Body of pancreas (tissue), 4 donors: ENCODE measurements at regions not wholly inside any gene's neighbourhood (a gene's known extent, or its start where the extent isn't known, plus 50 kb on each side); places are given as distances from the start of the nearest gene placed in this dataset.

Experiments
- ATAC-seq: fragments of 150-250 bp; one replicate; pipeline ENCODE4 v1.9.1; 2016
- DNase-seq, 4 donors: peaks; one replicate each; pipeline ENCODE4 v3.0.0-alpha.2; 2019
- H3K27ac ChIP-seq, 4 donors: fragments of 200-600 bp; sonication (generic); 1 replicate in 3 of 4; 2 replicates in 1 of 4; pipeline versions ENCODE4 v1.5.1 to v1.6.1; 2016 to 2019; ENCODE audit warnings: mild to moderate bottlenecking in 1 of 4, mixed read lengths in 1 of 4, moderate library complexity in 1 of 4
- H3K27me3 ChIP-seq, 2 donors: fragments of 200-600 bp; sonication (generic); one replicate each; pipeline ENCODE4 v1.6.0; 2016; ENCODE audit warnings: mild to moderate bottlenecking in 1 of 2
- H3K36me3 ChIP-seq, 2 donors: fragments of 200-600 bp; sonication (generic); replicated peaks in 1 of 2; 2 replicates each; pipeline ENCODE4 v1.5.1; 2016; ENCODE audit warnings: low read depth in 2 of 2; ENCODE audit not compliant: insufficient read depth in 1 of 2
- H3K4me1 ChIP-seq: fragments of 200-600 bp; sonication (generic); one replicate; pipeline ENCODE4 v1.6.0; 2016
- H3K4me3 ChIP-seq, 2 donors: fragments of 200-600 bp; sonication (generic); 1 replicate in 1 of 2; 2 replicates in 1 of 2; pipeline ENCODE4 v1.5.1; 2016 to 2019
- H3K9me3 ChIP-seq, 3 donors: fragments of 200-600 bp; sonication (generic); 1 replicate in 2 of 3; 2 replicates in 1 of 3; pipeline ENCODE4 v1.5.1; 2016
- CTCF ChIP-seq, 7 experiments: fragments of 450-650 bp in 4 of 7; fragments of 200-600 bp in 3 of 7; sonication (generic) in 3 of 7; IDR thresholded peaks; one replicate each; pipeline ENCODE4 v1.5.1; 2016 to 2019; ENCODE audit warnings: antibody characterized with exemption in 7 of 7
- POLR2A ChIP-seq, 3 donors: fragments of 450-650 bp; IDR thresholded peaks; one replicate each; pipeline ENCODE4 v1.6.1; 2016; ENCODE audit warnings: antibody characterized with exemption in 3 of 3, mild to moderate bottlenecking in 2 of 3
- WGBS, 2 donors: methylation state at CpG; one replicate each; pipeline ENCODE4 v1.1.5; 2017; 5-methylcytosine and 5-hydroxymethylcytosine counted together
- intact Hi-C: fragments of 100-400 bp; cut with DNase I; formaldehyde crosslinking; loops from one replicate; pipeline ENCODE4 v1.15.1; 2023

GRCh38 chr6:51299621-51300380 lies 481.1 kb downstream of the TFAP2B start:
- TF ChIP-seq CTCF (IDR thresholded peaks at IDR 0.05): no peak
- TF ChIP-seq POLR2A (IDR thresholded peaks at IDR 0.05): no peak
- 58 to 75% methylated on average over 3 of the region's 3 CpGs for WGBS, 2 donors
- Histone ChIP-seq H3K4me1 (no peaks in the 10 kb centered on the region), H3K27me3 (no peaks in the 10 kb centered on the region), H3K36me3 (no peaks in the 10 kb centered on the region), H3K9me3 (no peaks in the 10 kb centered on the region), H3K4me3 (no peak overlapping the region), H3K27ac (no peak overlapping the region)
- DNase-seq (no peak), ATAC-seq (no peak)
- intact Hi-C loops: no loop called here

- Histone ChIP-seq H3K36me3 (no peaks in the 10 kb centered on the region), H3K27ac (no peak overlapping the region)
- TF ChIP-seq POLR2A (IDR thresholded peaks at IDR 0.05) (no peak), CTCF (IDR thresholded peaks at IDR 0.05) (no peak)
Measured at GRCh38 chr6:51300510-51300909, 481.8 kb downstream of the TFAP2B start.

DNA sequence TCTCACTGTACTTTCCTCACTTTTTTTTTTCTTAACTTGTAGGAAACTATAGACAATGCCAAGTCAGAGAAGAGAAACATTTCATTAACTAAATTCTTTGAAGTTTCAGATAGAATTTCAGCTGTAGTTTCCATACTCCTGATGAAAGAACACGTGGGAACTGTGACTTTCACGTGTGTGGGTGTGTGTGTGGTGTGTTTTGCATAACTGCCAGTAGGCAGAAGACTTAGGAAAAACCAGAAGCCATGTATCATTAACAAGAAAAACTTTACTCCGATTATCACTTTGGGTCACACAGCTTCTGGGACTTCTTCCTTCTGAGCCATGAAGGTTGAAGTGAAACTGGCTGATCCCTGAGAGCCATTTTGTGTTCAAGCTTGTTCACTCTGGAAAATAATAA lies 483.3 kb downstream of the TFAP2B start:
- H3K4me3 ChIP-seq: no peak overlapping the region
- ATAC-seq (no peak), DNase-seq (no peak)
- intact Hi-C loops: no loop called here
- TF ChIP-seq POLR2A (IDR thresholded peaks at IDR 0.05) (no peak), CTCF (IDR thresholded peaks at IDR 0.05) (no peak)
- no peaks in the 10 kb centered on the region for H3K36me3 ChIP-seq
- WGBS, 2 donors: 19 to 36% methylated on average over 3 of the region's 3 CpGs
- H3K4me1 ChIP-seq: no peaks in the 10 kb centered on the region
- no peaks in the 10 kb centered on the region for H3K9me3 ChIP-seq
- no peak overlapping the region for H3K27ac ChIP-seq
- H3K27me3 ChIP-seq: no peaks in the 10 kb centered on the region

More at GRCh38 chr6:51300510-51300909, 481.8 kb downstream of the TFAP2B start:
- Histone ChIP-seq H3K27me3 (no peaks in the 10 kb centered on the region), H3K9me3 (no peaks in the 10 kb centered on the region), H3K4me3 (no peak overlapping the region), H3K4me1 (no peaks in the 10 kb centered on the region)
- DNase-seq (no peak), ATAC-seq (no peak)
- intact Hi-C loops: no loop called here

DNA sequence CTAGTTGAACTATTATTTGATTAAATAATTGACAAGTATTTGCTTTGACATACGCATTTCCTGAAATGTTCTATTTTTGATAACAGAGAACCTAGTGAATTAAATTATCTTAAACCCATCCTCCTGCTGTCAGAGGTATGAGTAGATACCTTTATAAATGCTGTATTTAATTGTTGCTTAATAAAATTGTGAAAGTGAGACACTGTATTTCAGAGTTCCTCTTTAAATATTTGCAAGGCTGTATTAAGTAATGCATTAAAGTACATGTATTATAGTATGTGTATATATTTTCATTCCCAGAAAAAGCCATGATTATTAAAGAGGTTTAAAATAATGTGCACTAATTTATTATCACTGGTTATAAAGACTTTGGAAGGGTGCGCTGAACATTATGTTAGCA lies 483.8 kb downstream of the TFAP2B start:
- intact Hi-C loops: no loop called here
- ATAC-seq (no peak), DNase-seq (no peak)
- H3K9me3 ChIP-seq: no peaks in the 10 kb centered on the region
- H3K36me3 ChIP-seq: no peaks in the 10 kb centered on the region
- no peak overlapping the region for H3K4me3 ChIP-seq
- TF ChIP-seq CTCF (IDR thresholded peaks at IDR 0.05) (no peak), POLR2A (IDR thresholded peaks at IDR 0.05) (no peak)
- WGBS, 2 donors: 82 to 83% methylated on average over 2 of the region's 2 CpGs
- H3K27ac ChIP-seq: no peak overlapping the region
- H3K4me1 ChIP-seq: no peaks in the 10 kb centered on the region
- H3K27me3 ChIP-seq: no peaks in the 10 kb centered on the region

GRCh38 chr6:51303338-51303737 lies 484.7 kb downstream of the TFAP2B start:
- H3K27me3 ChIP-seq: no peaks in the 10 kb centered on the region
- 64 to 67% methylated on average over 2 of the region's 2 CpGs for WGBS, 2 donors
- no peaks in the 10 kb centered on the region for H3K4me1 ChIP-seq
- no peaks in the 10 kb centered on the region for H3K9me3 ChIP-seq
- intact Hi-C loops: no loop called here
- DNase-seq: no peak
- H3K36me3 ChIP-seq: no peaks in the 10 kb centered on the region
- no peak overlapping the region for H3K4me3 ChIP-seq
- H3K27ac ChIP-seq: no peak overlapping the region
- TF ChIP-seq POLR2A (IDR thresholded peaks at IDR 0.05) (no peak), CTCF (IDR thresholded peaks at IDR 0.05) (no peak)
- no peak for ATAC-seq
